GM18508 (cell line): ENCODE measurements at regions not wholly inside any gene's neighbourhood (a gene's known extent, or its start where the extent isn't known, plus 50 kb on each side); places are given as distances from the start of the nearest gene placed in this dataset.

Source experiments
- ATAC-seq: cut with Tn5 transposase; IDR thresholded peaks from one replicate; pipeline ENCODE4 v1.9.1; 2021; ENCODE audit warnings: moderate number of reproducible peaks; ENCODE audit not compliant: insufficient read depth, unreplicated experiment

GRCh38 chr1:88009916-88010315, 674.2 kb upstream of the PKN2 start:
- ATAC-seq: no peak

DNA sequence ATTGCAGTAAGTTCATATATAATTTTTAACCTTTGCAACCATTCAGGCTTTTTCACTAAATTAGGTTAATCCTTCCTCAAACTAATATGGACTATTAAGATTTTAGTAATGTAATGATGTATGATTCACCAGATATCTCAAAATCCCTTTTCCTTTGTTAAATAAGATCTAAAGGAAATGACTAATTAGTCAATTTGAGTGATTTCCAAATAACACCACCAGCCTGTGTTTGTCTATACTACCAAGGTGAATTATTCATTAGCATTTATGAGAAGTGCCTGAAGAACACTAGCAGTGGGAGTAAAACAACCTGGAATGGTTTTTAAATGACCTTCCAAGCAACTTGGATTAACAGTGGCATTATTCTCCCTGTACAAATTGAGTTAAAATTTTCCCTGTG, 670.6 kb upstream of the PKN2 start:
- ATAC-seq: no peak

DNA sequence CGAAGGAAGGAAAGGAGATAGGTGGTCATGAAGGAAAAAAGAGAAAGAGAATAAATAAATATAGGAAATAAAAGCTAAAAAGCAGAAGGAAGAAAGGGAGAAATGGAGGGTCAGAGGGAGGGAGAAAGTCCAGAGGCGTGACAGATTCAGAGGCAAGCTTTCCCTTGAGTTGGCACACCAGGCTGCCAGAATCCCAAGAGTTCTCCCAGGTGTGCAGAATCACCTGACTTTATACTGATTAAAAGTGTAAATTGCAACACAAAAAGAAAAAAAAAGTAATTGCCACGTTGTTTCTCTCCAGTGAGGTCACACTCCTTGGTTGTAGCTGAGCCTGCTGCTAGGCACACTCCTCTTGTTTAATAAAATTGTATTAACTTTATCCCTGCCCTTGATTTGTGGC, 669.9 kb upstream of the PKN2 start:
- no peak for ATAC-seq

- no peak for ATAC-seq
These were observed 667.1 kb upstream of the PKN2 start for GRCh38 chr1:88016947-88017346.

DNA sequence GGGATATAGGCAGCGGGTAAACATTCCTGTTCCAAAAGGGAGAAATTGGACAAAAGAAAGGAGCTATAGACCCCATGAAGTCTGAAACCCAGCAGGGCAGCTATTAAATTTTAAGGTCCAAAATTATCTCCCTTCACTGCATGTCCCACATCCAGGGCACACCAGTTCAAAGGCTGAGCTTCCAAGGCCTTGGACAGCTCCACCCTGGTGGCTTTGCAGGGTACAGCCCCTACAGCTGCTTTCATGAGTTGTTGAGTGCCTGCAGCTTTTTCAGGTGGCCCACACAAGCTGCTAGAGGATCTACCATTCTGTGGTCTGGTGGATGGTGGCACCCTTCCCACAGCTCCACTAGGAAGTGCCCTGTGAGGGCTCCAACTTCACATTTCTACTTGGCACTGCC, 662.5 kb upstream of the PKN2 start:
- no peak for ATAC-seq

DNA sequence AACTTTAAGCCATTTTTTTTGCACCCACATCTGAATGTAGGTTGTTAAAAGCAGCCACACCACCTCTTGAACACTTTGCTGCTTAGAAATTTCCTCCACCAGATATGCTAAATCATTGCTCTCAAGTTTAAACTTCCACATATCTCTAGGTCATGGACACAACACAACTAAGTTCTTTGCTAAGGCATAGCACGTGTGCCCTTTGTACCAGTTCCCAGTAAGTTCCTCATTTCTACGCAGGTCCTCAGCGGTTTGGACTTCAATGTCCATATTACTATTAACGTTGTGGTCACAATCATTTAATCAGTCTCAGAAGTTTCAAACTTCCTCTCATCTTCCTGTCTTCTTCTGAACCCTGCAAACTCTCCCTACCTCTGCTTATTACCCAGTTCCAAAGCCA, 661.6 kb upstream of the PKN2 start:
- no peak for ATAC-seq

- ATAC-seq: no peak
These were observed 654.9 kb upstream of the PKN2 start for GRCh38 chr1:88029142-88029541.

- ATAC-seq: no peak
These were observed 654.2 kb upstream of the PKN2 start for GRCh38 chr1:88029899-88030298.

- no peak for ATAC-seq
These were observed 648.5 kb upstream of the PKN2 start for GRCh38 chr1:88035578-88035977.

GRCh38 chr1:88036345-88037014, 647.6 kb upstream of the PKN2 start:
- ATAC-seq: no peak

GRCh38 chr1:88039240-88039639, 644.8 kb upstream of the PKN2 start:
- ATAC-seq: no peak

GRCh38 chr1:88043834-88044233, 640.2 kb upstream of the PKN2 start:
- no peak for ATAC-seq

DNA sequence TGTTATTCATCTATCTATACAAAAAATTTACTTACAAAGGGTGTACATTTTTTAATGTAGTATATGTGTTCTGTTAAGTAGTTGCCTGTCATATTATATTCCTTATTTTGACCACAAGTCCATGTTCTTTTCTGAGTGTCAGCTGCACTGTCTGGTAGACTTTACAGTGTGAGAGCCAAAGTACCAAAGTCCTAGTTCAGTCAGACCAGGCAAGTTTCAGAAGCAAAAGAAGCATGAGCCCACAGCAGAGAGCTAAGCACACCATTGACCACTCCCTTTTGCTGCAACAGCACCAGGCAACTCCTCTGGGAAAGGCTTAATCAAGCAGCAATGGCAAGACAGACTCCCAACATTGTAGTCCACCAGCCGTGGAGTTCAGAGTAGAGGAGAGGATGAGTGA, 631.9 kb upstream of the PKN2 start:
- no peak for ATAC-seq

DNA sequence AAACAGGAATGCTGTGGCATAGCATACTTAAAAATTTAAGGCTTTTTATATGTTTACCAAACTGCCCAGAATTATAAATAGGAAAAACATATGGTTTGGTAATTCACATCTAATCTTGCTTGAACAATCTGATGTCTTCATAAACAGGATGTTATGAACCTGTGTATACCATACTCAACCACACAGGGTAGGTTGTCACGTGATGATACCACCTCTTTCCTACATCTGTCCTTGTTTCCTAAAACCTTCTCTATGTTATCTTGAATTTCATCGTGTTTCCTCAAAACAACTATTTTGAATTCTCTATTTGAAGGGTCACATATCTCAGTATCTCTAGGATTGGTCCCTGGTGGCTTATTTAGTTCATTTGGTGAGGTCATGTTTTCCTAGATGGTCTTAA, 631.0 kb upstream of the PKN2 start:
- no peak for ATAC-seq

GRCh38 chr1:88056881-88057280, 627.2 kb upstream of the PKN2 start:
- no peak for ATAC-seq

- ATAC-seq: no peak
These were observed 625.9 kb upstream of the PKN2 start for GRCh38 chr1:88058205-88058604.

- ATAC-seq: no peak
These were observed 623.9 kb upstream of the PKN2 start for GRCh38 chr1:88060112-88060673.

DNA sequence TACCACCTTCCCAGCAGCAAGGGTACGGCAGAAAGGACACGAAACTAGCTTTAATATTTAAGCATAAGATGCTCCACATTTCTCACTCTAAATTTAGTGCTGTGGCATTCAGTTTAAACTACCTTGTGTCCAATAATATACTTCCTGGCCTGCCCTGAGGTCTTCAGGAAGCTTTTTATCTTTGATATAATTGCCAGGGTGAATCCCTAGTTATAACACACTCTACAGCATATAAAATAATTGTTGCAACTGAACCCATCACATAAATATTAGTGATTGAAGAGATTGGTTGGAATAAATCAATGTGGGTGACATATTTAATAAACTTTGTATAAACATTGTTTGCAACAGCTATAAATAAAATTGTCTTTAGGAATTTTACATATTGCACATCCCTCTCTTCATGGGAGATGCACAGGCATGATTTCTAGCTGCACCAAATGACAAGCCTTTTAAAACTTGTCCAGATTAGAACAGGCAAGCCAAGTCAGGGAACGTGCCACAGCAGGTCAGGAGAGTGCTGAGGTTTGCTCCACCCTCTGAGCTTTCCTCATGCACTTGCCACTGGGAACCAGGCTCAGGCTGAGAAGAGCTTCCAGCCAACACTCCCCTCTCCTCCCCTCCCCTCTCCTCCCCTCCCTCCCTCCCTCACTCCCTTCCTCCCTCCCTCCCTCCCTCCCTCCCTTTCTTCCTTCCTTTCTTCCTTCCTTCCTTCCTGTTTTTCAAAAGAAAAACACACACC, 623.2 kb upstream of the PKN2 start:
- no peak for ATAC-seq

- ATAC-seq: no peak
These were observed 622.4 kb upstream of the PKN2 start for GRCh38 chr1:88061492-88062177.

DNA sequence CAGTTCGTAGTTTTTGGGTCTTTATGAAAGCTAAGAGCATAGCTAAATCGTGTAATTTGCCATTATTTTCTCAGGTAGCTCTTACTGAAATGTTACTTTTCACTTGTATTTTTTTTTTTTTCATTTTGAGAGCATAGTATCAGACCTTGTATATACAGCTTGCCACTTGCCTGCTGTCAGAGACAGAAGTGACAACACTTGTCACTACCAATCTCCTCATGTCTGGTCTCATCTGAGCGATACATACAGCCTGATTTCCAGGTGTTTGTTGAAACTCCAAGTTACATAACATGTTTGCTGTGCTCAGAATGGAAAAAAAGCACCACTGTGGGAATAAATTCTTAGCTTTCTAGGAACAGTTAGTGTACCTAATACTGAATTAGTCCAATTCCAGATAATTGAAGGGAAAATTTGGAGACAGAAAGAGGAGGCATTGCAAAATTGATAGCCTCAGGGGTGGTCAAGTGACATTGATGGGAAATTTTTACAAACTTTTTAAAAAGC, 621.4 kb upstream of the PKN2 start:
- no peak for ATAC-seq

- ATAC-seq: no peak
These were observed 620.5 kb upstream of the PKN2 start for GRCh38 chr1:88063605-88064004.
